GM12878 (cell line): ENCODE measurements at regions not wholly inside any gene's neighbourhood (a gene's known extent, or its start where the extent isn't known, plus 50 kb on each side); places are given as distances from the start of the nearest gene placed in this dataset.

Experiments
- ATF3 ChIP-seq: IDR thresholded peaks from 2 replicates; pipeline ENCODE4 v1.6.1; 2011; ENCODE audit warnings: low read depth, mild to moderate bottlenecking, low read length, moderate library complexity, borderline replicate concordance; ENCODE audit errors: extremely low read depth
- BCL3 ChIP-seq: IDR thresholded peaks from 2 replicates; pipeline ENCODE4 v1.6.1; 2011; ENCODE audit warnings: borderline replicate concordance, low read depth, mild to moderate bottlenecking, moderate library complexity, low read length; ENCODE audit not compliant: insufficient read depth, poor library complexity, severe bottlenecking
- ETV6 ChIP-seq, 2 experiments: fragments of 450-650 bp in 1 of 2; IDR thresholded peaks in 1 of 2; conservative IDR thresholded peaks in 1 of 2; 2 replicates each; pipeline ENCODE4 v1.6.1; 2014; ENCODE audit warnings: antibody characterized with exemption in 1 of 2, borderline replicate concordance in 1 of 2, low read depth in 1 of 2, mild to moderate bottlenecking in 1 of 2, moderate library complexity in 1 of 2
- HDAC6 ChIP-seq: fragments of 200-600 bp; sonication (generic); IDR thresholded peaks from one replicate; pipeline ENCODE4 v1.8.0; 2017; ENCODE audit warnings: antibody characterized with exemption; ENCODE audit not compliant: unreplicated experiment
- ZBTB33 ChIP-seq: fragments of 450-650 bp; IDR thresholded peaks from 2 replicates; pipeline ENCODE4 v1.6.1; 2017; ENCODE audit warnings: mild to moderate bottlenecking
- ZNF622 ChIP-seq: fragments of 450-650 bp; IDR thresholded peaks from 2 replicates; pipeline ENCODE4 v1.6.1; 2017; ENCODE audit warnings: mild to moderate bottlenecking, inconsistent platforms
- ZZZ3 ChIP-seq: IDR thresholded peaks from 2 replicates; pipeline ENCODE4 v1.6.1; 2011; ENCODE audit warnings: low read depth; ENCODE audit not compliant: control insufficient read depth, insufficient read length
- TF ChIP-seq, protein P1 (sequence below): fragments of 450-650 bp; IDR thresholded peaks from 2 replicates; pipeline ENCODE4 v1.6.1; 2018; ENCODE audit warnings: borderline replicate concordance, mild to moderate bottlenecking; ENCODE audit not compliant: partially characterized antibody

GRCh38 chr19:31416548-31416947 lies 67.3 kb upstream of the TSHZ3 start (continued):
- TF ChIP-seq ZBTB33 = no peak
- no peak for TF ChIP-seq ATF3
- TF ChIP-seq BCL3 = no peak
- TF ChIP-seq HDAC6 = no peak
- TF ChIP-seq ETV6 (conservative IDR thresholded peaks at IDR 0.05 in 1 of 2, IDR thresholded peaks at IDR 0.05 in 1 of 2; ENCODE audit: borderline replicate concordance in 1 of 2, low read depth in 1 of 2) = no peak
- TF ChIP-seq ZNF622 = no peak
- TF ChIP-seq ZZZ3 = no peak
- TF ChIP-seq, protein P1, sequence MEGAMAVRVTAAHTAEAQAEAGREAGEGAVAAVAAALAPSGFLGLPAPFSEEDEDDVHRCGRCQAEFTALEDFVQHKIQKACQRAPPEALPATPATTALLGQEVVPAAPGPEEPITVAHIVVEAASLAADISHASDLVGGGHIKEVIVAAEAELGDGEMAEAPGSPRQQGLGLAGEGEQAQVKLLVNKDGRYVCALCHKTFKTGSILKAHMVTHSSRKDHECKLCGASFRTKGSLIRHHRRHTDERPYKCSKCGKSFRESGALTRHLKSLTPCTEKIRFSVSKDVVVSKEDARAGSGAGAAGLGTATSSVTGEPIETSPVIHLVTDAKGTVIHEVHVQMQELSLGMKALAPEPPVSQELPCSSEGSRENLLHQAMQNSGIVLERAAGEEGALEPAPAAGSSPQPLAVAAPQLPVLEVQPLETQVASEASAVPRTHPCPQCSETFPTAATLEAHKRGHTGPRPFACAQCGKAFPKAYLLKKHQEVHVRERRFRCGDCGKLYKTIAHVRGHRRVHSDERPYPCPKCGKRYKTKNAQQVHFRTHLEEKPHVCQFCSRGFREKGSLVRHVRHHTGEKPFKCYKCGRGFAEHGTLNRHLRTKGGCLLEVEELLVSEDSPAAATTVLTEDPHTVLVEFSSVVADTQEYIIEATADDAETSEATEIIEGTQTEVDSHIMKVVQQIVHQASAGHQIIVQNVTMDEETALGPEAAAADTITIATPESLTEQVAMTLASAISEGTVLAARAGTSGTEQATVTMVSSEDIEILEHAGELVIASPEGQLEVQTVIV = no peak
- TF ChIP-seq, all 136 proteins: peak for 0
